AG10803 (cell line): ENCODE measurements at regions not wholly inside any gene's neighbourhood (a gene's known extent, or its start where the extent isn't known, plus 50 kb on each side); places are given as distances from the start of the nearest gene placed in this dataset.

ENCODE experiments used
- DNase-seq: peaks from one replicate; pipeline ENCODE4 v3.0.0; 2010; ENCODE audit warnings: low read depth
- H3K4me3 ChIP-seq: 2 replicates; pipeline ENCODE4 v1.5.1; 2011; ENCODE audit warnings: mild to moderate bottlenecking, low read length, control low read depth
- TF ChIP-seq, protein P1 (sequence below): conservative IDR thresholded peaks from 2 replicates; pipeline ENCODE4 v1.5.1; 2011; ENCODE audit warnings: mild to moderate bottlenecking, low read length, control low read depth, inconsistent platforms

DNA sequence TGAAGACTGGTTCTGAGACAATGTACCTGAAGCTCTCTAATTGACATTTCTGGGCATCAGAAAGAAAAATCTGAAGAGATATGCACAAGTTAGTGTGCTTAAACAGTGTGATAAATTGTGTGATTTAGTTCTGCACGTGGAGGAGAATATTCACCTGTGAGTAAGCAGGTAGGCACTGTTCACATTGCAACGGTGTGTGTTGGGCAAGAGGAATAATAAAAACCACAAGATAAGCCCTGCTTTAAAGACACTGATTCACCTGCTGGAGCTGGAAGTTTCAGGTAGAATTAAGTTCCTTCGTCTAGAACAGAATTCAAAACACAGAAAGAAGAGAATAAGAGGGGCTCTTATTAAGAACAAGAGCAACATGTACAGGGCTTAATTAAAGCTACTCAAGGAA is 864.3 kb upstream of the SOX11 start:
- H3K4me3 ChIP-seq: no peak overlapping the region
- DNase-seq: no peak
- TF ChIP-seq, protein P1, sequence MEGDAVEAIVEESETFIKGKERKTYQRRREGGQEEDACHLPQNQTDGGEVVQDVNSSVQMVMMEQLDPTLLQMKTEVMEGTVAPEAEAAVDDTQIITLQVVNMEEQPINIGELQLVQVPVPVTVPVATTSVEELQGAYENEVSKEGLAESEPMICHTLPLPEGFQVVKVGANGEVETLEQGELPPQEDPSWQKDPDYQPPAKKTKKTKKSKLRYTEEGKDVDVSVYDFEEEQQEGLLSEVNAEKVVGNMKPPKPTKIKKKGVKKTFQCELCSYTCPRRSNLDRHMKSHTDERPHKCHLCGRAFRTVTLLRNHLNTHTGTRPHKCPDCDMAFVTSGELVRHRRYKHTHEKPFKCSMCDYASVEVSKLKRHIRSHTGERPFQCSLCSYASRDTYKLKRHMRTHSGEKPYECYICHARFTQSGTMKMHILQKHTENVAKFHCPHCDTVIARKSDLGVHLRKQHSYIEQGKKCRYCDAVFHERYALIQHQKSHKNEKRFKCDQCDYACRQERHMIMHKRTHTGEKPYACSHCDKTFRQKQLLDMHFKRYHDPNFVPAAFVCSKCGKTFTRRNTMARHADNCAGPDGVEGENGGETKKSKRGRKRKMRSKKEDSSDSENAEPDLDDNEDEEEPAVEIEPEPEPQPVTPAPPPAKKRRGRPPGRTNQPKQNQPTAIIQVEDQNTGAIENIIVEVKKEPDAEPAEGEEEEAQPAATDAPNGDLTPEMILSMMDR: no peak

DNA sequence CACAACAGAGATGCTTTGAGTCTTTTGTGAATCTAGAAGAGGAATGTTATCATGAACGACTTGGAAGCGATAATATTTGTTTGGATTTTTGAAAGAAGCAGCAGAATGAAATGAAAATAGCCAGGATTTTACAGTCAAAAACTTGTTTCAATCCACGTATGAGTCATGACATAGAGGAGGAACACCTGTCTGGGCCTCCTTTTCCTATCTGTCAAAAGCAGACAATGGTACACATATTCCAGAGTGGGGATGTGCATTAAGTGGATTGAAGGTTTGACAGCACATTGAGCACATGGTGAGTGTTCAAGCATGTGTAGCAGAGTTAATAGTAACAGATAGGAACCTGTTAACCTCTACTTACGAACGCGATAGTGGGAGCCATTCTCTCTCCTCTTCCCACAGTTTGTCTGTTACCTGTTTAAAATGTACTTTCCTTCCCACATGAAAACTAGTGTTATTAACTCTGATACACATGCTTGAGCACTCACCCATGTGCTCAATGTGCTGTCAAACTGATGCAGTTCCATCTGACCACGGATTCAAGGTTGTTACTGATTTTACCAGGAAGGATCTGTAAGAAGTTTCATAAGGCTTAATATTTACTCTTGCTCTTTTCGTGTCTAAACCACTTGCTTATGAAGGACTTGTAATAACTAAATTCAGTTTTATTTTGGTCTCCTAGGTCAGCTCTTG is 863.4 kb upstream of the SOX11 start:
- no peak overlapping the region for H3K4me3 ChIP-seq
- DNase-seq: no peak
- TF ChIP-seq, protein P1: no peak

DNA sequence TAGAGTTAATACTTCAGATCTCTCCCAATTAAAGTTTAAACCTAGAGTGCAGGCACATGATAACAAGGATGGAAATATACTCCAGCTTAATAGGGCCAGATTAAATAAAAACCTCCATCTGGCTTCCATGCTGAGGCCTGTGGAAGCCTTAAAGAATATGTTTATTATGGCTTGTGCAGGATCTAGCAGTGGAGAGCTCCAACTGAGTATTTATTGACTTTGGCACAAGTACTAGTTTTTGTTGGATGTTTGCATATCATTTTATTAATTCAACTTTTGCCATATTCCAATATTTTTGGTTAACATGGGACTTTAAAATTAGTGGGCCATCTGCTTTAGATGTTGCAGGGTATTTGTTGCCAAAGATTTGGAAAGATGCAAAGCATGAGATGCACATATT is 860.4 kb upstream of the SOX11 start:
- H3K4me3 ChIP-seq: no peak overlapping the region
- TF ChIP-seq, protein P1: no peak
- no peak for DNase-seq

DNA sequence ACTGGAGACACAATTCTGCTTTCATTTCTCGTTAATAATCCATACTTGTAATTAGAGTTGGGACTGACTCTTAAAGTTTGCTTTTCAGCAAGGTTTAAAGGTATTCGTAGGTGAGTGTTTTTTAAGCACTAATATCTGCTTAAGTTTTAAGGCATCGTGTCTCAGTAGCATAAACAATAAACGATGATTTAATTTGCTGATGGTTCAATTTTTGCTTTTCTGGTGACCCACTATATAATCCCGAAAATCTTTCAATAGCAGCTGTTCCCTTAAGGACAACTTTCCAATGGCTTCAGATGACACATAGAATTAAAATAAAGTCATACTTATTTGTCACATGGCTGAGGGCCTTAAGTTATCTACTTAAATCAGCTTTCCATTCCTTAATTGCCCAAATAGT is 859.5 kb upstream of the SOX11 start:
- H3K4me3 ChIP-seq: no peak overlapping the region
- DNase-seq: no peak
- TF ChIP-seq, protein P1: no peak

DNA sequence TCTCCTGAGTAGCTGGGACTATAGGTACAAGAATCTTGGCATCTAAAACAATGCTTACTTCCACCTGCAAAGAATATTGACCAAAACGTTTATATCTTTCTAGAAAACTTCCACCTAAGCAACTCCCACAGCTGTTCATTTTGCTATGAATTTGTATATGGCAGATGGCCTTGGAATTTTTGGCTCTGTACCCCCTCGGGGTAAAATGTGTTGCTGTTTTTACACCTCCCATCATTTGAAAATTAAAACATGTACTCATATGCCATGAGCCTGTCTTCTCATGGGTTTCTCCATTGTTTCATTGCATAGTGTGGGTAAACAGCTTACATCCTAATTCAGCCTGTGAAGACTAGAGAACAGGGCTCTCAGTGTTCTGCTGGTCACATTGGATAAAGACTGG is 853.6 kb upstream of the SOX11 start:
- H3K4me3 ChIP-seq: no peak overlapping the region

DNA sequence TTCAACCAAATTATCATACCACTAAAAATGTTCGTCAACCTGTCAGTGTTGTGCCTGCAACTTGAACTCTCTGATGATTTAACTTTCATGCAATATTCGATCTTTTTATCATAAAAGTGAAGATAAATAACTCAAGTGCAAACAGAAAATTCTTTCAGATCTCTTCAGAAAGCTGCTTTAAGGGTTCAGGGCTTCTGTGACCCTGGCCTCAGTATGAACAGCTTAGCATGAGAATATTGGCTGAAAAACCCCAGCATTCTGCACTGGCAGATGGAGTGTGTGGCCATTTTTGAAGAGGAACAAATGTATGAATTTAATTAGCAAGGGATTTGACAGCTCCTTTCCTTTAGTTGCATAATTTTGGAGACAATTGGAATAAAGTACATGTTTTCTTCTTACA is 851.4 kb upstream of the SOX11 start:
- DNase-seq: no peak
- TF ChIP-seq, protein P1: no peak
- H3K4me3 ChIP-seq: no peak overlapping the region

More for the DNA sequence above, 853.6 kb upstream of the SOX11 start:
- DNase-seq: no peak
- TF ChIP-seq, protein P1: no peak

DNA sequence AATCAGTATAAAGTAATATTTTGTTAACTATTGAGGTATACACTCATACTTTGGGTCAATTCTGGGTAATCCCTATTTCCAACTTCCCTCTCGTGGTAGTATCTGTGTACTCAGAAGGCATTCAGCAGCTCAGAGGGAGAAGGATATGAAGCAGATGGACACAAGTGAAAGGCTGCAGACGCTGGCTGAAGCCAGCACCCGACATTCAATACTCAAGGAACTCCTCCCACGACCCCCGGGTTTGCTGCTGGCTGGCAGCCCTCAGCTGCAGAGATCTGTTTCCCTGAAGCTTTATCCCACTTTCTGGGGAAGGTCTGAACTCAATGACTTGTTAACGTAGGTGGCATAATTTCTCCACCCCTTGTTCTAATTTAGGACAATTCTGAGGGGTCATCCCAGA is 847.3 kb upstream of the SOX11 start:
- no peak for DNase-seq
- H3K4me3 ChIP-seq: no peak overlapping the region
- TF ChIP-seq, protein P1: no peak
